SW 1271 (cell line): ENCODE measurements at regions not wholly inside any gene's neighbourhood (a gene's known extent, or its start where the extent isn't known, plus 50 kb on each side); places are given as distances from the start of the nearest gene placed in this dataset.

Experiments used
- DNase-seq, 2 experiments: peaks; one replicate each; lab custom pipeline; 2025; lab: John Stamatoyannopoulos, UW

DNA sequence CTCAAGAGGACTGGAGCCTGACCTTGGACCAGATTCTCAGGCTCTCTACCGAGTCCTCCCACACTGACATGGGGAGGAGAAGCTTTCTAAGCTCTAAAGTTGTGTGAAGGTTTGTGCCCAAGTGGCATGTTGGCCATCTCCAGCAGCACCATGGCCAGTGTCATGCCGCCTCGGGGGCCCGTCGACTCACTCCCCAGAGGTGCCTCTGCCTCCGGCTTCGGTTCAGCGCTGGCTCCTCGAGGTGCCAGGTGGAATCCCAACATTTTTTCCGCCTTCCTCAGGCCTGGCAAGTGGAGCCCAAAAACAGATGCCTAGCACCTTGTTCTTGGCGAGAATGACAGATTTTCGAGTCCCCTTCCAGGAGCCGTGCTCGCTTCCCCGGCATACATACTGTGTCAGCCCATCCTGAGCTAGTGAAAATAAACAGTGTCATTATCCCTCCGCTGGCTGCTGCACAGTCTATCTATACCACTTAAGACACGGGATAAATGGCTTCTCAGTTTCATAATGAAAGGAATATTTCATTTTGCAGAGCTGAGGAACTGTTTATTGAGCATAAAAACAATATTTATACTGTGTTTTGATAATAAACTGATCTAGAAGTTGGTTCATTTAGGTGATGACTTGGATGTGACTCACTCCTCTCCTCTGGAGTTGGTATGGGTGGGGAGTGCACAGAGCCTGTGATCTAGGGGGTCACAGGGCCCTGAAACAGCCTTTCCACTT is 328.5 kb upstream of the TLE3 start:
- DNase-seq, result no peak

DNA sequence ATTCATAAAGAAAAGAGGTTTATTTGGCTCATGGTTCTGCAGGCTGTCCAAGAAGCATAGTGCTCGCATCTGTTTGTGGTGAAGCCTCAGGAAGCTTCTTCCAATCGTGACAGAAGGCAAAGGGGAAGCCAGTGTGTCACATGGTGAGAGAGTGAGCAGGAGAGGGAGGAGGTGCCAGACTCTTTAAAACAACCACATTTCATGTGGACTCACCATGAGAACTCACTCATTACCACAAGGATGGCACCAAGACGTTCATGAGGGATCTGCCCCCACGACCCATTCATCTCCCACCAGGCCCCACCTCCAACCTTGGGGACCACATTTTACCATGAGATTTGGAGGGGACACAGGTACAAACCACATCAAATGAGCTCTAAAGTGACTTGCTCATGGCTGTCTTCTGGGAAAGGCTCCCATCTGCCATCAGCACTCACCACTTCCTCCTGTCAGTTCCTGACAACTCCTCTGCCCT is 327.3 kb upstream of the TLE3 start:
- no peak for DNase-seq

DNA sequence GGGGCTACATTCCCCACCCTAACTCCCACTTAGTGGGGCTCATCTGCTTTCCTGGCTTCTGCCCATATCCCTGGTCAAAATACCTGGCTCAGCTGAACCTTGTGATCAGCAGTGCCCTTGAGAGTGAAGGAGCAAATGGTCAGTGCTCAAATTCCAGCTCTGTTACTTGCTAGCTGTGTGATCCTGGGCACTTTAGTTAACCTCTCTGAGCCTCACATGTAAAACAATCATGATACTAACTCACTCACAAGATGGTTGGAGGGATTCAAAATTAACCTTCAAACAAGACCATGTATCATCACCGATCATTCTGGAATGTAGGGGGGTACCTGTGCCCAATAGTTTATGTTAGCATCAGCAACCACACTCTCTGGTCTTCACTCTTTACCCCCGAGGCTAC is 325.6 kb upstream of the TLE3 start:
- no peak for DNase-seq

DNA sequence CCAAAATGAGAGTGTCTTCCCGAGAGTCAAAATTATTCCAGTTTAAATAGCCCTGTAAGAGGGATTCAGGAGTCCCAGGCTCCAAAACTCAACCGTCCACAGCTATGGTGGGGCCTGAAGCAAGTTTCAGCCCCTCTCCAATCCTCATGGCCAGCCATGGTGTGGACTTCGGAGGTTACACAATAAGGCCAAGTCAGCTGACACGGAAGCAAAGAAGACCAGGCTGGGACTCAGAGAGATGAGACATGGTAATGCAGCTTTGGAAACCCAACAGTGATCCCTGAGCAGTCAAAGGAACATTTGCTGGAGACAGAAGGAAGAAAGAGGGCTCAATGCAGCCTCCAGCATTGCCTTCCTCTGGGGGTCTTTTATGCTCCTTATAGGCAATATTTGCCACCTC is 324.6 kb upstream of the TLE3 start:
- DNase-seq, result no peak

DNA sequence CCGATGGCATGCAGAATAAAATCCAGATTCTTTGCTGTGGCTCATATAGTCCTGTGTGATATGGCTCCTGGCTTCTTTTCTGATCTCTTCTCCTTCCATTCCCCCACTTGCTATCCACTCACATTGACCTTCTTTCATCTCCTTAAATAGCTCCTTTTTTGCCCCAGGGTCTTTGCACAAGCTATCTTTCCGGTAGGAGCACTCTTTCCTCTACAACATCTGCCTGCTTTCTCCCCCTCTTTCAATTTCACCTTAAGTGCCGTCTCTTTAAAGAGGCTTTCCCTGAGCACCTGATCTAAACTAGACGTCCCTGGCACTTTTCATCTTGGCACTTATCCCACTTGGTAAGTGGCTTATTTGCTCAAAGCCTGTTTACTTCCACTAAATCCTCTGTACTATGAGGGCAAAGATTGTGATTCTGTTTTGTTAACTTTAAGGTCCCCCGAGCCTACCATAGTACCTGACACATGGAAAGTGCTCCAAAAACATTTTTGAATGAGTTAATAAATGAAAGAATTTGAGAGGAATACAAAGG is 323.3 kb upstream of the TLE3 start:
- no peak for DNase-seq

DNA sequence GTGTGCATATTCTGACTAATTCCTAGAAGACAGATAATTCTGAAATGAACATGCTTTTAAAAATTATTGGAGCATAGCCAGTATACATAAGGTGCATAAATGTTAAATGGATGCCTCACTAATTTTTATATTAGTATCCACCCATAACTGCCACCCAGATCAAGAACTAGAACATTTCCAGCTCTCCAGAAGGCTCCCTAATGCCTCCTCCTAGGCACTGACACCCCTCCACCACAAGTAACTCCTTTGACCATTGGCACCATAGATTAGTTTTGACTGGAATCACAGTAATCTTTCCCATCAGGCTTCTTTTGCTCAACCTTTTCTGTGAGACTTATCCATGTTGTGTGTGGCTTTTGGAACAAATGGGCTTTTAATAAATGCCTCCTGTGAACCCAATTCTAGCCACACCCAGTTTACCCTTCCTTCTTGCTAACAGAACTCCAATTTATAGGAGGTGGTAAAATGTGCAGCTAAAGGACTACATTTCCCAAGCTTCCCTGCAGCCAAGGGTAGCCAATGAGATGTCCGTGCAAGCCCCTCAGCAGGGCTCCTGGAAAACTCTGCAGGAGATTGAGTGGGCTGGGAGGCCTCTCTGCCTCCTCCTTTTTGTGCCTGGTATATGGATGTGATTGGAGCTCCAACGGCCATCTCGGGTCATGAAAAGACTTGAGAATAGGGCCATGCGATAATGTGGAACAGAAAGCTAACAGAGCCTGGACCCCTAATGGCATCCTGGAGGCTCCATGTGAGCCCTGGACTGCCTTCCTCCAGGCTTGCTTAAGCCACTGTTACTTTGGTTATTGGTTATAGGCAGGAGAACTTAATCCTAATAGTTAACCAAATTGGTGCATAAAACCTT is 322.6 kb upstream of the TLE3 start:
- DNase-seq, result no peak

DNA sequence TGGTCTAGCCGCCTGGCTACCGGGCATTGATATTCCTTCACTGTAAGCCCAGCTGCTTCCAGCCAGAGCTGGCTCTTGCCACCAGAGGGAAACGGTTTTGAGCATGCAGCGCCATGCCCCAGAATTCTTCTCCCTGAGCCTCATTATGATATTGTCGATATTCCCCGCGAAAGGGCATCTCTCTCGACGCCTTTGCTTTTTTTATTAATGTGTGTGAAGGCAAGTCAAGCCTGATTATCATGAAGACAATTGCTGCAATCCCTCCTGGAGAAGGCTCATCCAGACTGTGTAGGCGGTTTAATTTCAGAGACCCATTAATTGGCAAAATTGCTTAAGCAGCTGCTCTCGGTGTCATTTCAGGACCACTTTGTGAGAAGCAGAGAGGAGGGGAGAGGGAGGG is 321.2 kb upstream of the TLE3 start:
- DNase-seq, result no peak

DNA sequence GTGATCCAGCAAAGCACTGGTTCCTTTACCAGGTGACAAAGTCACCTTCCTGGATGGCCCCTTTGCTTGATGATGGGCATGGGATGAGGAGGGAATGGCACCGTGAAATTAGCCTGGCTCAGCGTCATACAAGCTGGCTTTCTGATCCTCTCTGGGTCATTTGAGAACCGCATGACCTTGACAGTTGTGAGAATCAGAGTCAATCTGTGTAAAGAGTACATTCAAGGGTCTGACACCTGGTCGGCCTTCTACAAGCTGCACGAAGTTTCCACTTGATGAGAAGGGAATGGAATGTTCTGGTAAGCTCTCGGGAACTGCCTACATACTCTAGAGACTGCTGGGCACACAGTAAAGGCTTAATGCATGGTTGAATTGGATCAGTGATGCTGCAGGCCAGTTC is 319.8 kb upstream of the TLE3 start:
- no peak for DNase-seq

DNA sequence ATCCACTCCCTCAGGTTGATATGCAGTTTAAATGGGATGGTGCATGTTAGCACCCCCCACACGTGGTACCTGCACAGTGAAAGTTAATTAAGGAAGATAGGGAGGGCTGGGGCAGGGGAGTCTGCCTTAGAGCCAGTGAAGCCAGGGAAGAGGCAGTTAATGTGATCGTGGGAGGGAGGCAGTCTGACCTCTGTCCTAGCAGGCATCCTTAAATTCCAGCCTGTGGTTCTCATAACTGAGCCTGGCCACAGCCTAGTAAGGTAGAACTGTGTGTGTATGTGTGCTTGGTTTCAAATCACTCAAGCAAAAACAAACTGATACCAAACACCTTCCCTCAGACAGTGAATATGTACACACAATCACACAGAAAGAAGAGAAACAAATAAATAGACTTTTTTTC is 319.1 kb upstream of the TLE3 start:
- no peak for DNase-seq

DNA sequence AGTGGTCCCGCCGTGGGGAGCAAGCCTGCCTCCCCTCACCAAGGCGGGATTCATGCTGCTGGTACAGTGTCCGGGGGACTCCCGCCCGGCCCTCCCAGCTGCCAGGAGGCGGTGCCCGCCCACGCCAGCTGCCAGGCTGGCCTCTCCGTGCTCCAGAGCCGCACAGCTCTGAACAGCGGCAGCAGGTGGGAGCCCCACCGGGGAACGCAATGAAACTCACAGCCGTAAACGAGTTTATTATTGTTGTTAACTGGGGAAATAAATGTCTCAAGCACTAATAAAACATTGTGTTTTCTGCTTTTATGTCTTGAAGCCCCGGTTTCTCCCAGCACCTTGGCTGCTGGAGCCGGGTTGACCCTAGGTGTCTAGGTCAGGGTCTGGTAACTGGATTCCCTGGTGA is 317.7 kb upstream of the TLE3 start:
- no peak for DNase-seq

DNA sequence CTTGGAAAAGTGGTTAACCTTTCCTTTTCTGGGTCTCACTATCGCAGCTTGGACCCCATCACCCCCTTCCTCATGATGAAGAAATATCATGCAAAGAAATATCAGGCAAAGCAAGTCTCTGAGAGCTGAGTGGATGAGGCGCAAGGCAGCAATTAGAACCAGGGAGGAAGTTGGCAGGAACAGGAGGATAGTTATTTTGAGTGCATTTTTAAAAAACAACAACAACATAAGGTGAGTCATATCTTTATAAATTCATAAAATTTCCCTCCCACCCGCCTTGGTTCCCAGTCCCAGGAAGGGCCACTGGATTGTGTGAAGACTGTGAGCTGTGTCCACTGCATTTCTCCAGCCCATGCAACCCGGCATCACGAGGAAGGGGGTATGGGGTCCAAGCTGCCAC is 316.9 kb upstream of the TLE3 start:
- peak in 1 of 2 experiments; percentile 9 for DNase-seq

DNA sequence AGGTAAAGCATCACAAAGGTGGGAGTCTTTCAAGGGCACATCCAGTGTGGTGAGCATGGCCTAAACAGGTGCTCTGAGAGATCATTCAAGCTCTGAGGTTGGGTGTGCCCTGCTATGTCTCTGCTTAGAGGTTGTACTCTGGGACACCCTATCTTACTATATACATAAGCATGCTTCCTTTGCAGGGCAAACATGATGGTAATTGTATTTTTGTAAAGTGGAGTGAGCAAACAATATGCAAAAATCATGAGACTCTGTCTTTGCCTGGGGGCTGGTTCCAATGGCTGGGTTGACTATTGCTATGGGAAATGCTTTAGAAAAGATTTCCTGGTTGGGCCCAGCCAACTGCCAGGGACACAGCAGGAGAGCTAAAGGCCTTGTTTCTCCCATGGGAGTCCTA is 315.1 kb upstream of the TLE3 start:
- DNase-seq, result no peak

DNA sequence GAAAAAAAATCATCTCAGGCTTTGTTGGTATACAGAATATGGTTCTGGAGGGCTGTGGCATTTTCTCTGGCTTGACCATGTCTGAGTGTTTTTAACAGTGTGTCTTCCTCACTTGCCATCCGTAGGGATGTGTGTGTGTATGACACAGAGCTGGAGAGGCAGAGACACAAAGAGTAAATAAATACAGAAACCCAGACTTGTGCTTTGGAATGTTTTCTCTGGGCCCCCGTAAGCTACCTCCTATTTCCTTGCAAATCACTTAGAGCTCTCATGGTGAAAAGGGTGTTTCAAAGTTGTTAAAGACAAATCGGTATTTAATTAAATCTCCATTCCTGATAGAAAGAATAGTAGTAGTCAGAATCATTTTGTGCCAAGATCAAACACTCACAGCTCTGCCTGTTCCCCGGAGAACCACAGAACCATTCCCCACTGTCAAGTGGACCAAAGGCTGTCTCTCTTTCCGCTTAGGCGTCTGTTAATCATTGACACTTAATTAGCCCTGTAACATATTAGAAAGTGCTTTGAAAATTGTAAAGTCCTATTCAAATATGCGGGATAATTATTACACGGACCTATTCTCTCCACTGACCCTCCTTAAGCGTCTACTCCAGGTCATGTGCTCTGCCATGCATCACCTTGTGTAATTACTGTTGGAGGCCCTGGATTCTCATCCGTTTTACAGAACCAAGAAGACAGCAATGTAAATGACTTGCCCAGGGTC is 313.6 kb upstream of the TLE3 start:
- no peak for DNase-seq

DNA sequence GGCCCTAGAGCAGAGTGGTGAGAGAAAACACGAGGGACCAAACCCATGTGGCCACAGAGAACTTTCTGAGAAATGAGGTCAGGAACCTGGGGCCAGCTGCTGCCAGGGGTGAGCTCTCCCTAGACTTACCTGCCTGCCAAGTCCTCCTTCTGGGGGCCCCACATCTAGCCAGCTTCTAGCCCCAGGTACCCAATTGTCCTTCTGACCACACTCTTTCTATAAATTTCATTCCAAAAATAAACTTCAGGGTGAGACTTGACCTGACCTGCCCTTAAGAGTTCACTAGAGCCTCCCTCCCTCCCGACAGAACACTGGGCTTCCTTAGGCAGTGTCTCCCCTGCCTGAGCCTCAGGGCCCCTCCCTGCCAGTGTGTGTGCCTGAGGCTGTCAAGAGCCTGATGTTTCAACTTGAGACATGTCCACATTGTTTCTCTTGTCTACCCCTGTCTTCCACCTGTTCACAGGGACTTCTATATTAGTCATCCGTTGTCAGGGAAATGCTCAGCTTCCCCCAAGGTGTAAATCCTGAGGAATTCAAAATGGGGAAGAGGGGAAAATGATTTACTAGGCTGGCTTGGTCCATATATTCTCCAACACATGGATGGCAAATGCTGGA is 312.8 kb upstream of the TLE3 start:
- DNase-seq, result no peak

DNA sequence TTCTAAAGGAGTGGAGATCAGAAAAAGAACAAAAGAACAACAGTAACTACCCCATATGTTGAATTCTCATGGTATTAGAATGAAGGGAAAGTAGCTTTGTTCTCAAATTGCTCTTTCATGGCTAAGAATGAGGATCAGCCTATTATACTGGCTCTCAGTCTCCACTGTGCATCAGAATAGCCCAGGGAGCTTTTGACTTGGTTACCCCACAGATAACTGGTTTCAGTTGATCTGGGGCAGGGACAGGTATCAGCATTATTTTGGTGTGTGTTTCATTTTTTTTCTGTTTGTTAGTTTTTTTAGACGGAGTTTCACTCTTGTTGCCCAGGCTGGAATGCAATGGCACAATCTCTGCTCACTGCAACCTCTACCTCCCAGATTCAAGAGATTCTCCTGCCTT is 311.7 kb upstream of the TLE3 start:
- DNase-seq, result no peak

DNA sequence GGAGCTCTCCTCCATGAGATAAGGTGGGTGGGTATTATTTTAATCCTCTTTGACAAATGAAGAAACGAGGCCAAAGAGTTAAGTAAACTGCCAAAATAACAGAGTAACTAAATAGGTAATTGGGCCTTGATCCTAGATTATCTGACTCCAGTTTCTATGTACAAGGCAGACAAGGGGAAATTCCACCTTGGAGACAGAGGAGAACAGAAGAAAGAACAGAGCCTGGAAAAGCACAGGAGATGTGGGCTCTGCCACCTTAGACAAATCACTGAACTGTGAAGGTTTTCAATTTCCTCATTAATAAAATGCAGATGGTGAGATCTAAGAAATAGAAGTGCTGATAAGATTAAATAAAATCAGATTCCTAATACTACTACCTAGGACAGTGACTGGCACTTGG is 310.2 kb upstream of the TLE3 start:
- DNase-seq, result no peak

DNA sequence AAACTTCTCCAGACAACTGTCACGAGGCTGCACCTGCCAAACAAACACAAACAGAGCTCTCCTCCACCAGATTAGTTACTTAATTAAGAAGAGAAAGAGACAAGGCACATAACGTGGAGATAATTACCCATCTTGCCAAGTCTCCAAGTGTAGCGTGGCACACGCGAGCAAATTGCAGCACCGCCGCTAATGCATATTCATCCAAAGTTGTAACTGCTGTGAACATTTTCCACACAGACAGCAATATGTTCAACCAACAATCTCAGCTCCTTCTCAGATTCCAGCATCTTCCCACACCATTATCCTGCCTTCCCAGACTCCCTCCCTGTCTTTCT is 309.6 kb upstream of the TLE3 start:
- no peak for DNase-seq

DNA sequence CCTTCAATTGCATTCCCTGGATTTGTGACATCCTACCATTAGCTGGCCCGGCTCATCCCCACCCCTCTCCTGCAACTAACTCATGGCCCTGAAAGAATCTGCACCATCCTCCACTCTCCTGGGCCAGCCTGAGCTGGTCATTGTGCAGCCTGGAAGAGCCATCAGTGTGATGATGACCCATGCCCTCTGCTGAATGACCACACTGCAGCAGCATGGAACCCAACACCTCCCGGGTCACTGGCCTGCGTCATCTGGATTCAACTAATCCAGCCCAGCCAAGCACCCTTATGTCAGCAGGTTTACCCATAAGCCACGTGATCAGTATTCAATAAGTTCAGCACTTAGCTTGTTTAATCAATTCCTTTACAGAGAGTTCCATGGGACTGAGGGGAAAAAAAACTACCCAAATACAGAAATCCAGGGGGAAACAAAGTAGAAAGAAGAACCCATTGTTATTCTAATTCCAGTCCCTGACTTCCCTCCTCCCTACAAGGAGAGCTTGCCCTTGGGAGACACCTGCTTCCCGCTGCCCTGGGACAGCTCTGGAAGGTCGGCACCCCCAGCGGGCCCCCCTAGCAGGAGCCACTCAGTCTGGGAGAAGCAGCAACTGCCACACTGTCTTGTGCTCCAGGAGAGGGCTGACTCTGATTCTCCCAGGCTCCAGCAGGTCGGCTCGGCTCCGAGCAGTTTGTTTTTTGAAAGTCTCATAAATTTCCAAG is 309.1 kb upstream of the TLE3 start:
- DNase-seq, result no peak

DNA sequence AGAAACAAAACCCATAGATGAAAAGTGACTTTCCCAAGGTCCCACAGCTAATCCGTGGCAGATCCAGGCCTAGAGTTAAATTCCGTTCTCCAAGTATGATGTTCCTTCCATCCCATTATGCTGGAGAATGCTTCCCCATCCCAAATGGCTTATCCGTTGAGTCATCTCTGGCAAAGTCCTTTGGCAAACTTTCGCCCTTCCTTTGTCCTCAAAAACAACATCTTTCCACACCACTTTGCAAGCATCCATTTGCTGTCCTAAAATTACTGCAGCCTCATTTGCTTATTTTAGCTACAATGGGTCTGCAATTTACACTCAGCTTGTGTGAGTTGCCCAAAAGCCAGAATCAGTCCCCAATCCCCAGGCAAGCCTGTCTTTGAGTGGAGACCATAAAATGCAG is 304.0 kb upstream of the TLE3 start:
- no peak for DNase-seq

DNA sequence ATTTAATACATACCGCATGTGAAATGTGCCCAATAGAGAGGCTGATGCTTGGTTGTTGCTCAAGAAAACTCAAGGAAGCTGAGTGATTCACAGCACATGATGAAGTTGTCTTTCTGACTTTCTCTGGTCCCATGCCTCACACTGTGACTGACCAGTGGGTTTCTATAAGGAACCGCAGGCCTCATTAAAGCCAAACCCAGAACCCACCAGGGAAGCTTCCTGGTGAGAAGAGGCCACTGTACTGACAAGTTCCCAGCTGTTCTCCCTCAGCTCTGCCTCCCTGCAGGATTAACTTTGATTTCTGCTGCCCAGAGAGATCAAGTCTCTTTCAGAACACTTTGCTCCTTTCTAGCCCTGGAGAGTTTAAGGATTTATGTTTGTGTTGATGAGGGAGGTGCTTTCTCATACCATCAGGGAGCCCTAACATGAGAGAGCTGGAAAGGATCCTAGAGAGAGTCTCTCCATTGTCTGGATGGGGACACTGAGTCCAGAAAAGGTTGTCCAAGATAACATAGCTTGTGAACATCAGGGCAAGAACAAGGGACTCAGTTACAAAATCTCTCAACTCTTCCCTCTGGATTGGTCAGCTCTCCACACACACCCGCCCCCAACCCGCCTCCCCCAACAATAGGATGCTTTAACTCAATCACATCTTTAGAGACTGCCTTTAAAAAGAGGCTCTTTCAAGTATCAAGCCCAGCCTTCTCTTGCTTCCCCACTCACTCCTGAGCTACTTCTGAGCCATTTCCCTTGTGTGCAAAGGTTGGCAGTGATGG is 303.2 kb upstream of the TLE3 start:
- DNase-seq, result no peak

DNA sequence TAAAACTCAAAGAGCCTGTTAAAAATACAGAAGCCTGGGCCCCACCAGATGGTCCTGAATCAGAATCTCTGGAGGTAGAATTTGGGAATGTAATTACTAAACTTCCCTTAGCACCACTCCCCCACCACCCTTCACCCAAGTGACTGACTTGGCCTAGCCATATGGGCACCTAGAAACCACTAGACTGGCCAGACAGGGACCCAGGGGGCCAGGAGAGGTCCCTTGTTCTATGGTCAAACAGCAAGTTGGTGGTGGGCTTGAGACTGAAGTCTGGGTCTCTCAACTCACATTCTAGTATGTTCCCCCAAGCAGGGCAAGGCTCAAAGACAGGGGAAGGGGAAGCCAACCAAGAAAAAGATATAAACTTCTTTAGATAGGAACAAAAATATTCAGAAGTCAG is 301.5 kb upstream of the TLE3 start:
- DNase-seq, result no peak
